H9 (cell line): ENCODE measurements at regions not wholly inside any gene's neighbourhood (a gene's known extent, or its start where the extent isn't known, plus 50 kb on each side); places are given as distances from the start of the nearest gene placed in this dataset.

Source experiments
- DNase-seq: peaks from one replicate; pipeline ENCODE4 v3.0.0-alpha.2; 2017
- H2AFZ ChIP-seq: one replicate; pipeline ENCODE4 v1.6.1; 2013; ENCODE audit warnings: mild to moderate bottlenecking, low read length, control low read depth, moderate library complexity
- H2AK5ac ChIP-seq: 2 replicates; pipeline ENCODE4 v1.6.1; 2013; ENCODE audit warnings: low read length, control low read depth, mixed read lengths; ENCODE audit not compliant: insufficient read length
- H2BK120ac ChIP-seq: one replicate; pipeline ENCODE4 v1.6.1; 2013; ENCODE audit warnings: low read depth, mild to moderate bottlenecking, low read length, control low read depth, inconsistent platforms; ENCODE audit not compliant: poor library complexity, severe bottlenecking
- H2BK12ac ChIP-seq: 2 replicates; pipeline ENCODE4 v1.6.1; 2013; ENCODE audit warnings: low read length, control low read depth, mixed read lengths, low read depth; ENCODE audit not compliant: insufficient read length
- H2BK15ac ChIP-seq: 2 replicates; pipeline ENCODE4 v1.6.1; 2013; ENCODE audit warnings: low read depth, low read length, control low read depth
- H2BK20ac ChIP-seq: one replicate; pipeline ENCODE4 v1.6.1; 2013; ENCODE audit warnings: low read depth, mild to moderate bottlenecking, low read length, control low read depth, inconsistent platforms; ENCODE audit not compliant: poor library complexity, severe bottlenecking
- H2BK5ac ChIP-seq: 2 replicates; pipeline ENCODE4 v1.6.1; 2013; ENCODE audit warnings: low read length, control low read depth, mixed read lengths; ENCODE audit not compliant: insufficient read length
- H3K14ac ChIP-seq: 2 replicates; pipeline ENCODE4 v1.6.1; 2013; ENCODE audit warnings: low read length, control low read depth; ENCODE audit not compliant: insufficient read depth
- H3K18ac ChIP-seq: 2 replicates; pipeline ENCODE4 v1.6.1; 2013; ENCODE audit warnings: low read depth, mild to moderate bottlenecking, mixed read lengths, low read length, control low read depth; ENCODE audit not compliant: insufficient read length
- H3K23ac ChIP-seq: 2 replicates; pipeline ENCODE4 v1.6.1; 2013; ENCODE audit warnings: low read length, control low read depth, mixed read lengths, low read depth; ENCODE audit not compliant: insufficient read length
- H3K23me2 ChIP-seq: 2 replicates; pipeline ENCODE4 v1.6.1; 2013; ENCODE audit warnings: low read depth, mild to moderate bottlenecking, mixed read lengths, low read length, control low read depth; ENCODE audit not compliant: insufficient read length, poor library complexity, severe bottlenecking
- H3K27ac ChIP-seq: 2 replicates; pipeline ENCODE4 v1.5.1; 2013; ENCODE audit warnings: low read length, control low read depth, mixed read lengths, low read depth; ENCODE audit not compliant: insufficient read length
- H3K27me3 ChIP-seq: 2 replicates; pipeline ENCODE4 v1.6.1; 2013; ENCODE audit warnings: low read length, control low read depth, inconsistent platforms; ENCODE audit not compliant: insufficient read depth
- H3K4ac ChIP-seq: 2 replicates; pipeline ENCODE4 v1.6.1; 2013; ENCODE audit warnings: low read depth, mild to moderate bottlenecking, control low read depth, inconsistent platforms, low read length, moderate library complexity
- H3K4me1 ChIP-seq: 2 replicates; pipeline ENCODE4 v1.6.1; 2013; ENCODE audit warnings: low read length, control low read depth, inconsistent platforms; ENCODE audit not compliant: insufficient read depth
- H3K4me2 ChIP-seq: 2 replicates; pipeline ENCODE4 v1.6.1; 2013; ENCODE audit warnings: low read length, control low read depth, mixed read lengths; ENCODE audit not compliant: insufficient read length, insufficient read depth
- H3K56ac ChIP-seq: 2 replicates; pipeline ENCODE4 v1.6.1; 2013; ENCODE audit warnings: low read depth, mild to moderate bottlenecking, mixed read lengths, low read length, control low read depth; ENCODE audit not compliant: insufficient read length
- H3K79me1 ChIP-seq: 2 replicates; pipeline ENCODE4 v1.6.1; 2013; ENCODE audit warnings: low read depth, mild to moderate bottlenecking, moderate library complexity, low read length, control low read depth, inconsistent platforms; ENCODE audit not compliant: insufficient read depth, poor library complexity, severe bottlenecking
- H3K79me2 ChIP-seq: 2 replicates; pipeline ENCODE4 v1.6.1; 2013; ENCODE audit warnings: low read length, control low read depth, inconsistent platforms; ENCODE audit not compliant: insufficient read depth
- H3K9ac ChIP-seq: 2 replicates; pipeline ENCODE4 v1.6.1; 2013; ENCODE audit warnings: low read length, control low read depth, mixed read lengths; ENCODE audit not compliant: insufficient read length; ENCODE audit errors: extremely low read depth
- H3K9me3 ChIP-seq: one replicate; pipeline ENCODE4 v1.6.1; 2013; ENCODE audit warnings: low read depth, low read length, inconsistent platforms; ENCODE audit not compliant: control insufficient read depth
- H3T11ph ChIP-seq: one replicate; pipeline ENCODE4 v1.6.1; 2013; ENCODE audit warnings: mild to moderate bottlenecking, low read length, control low read depth, inconsistent platforms
- H4K20me1 ChIP-seq: one replicate; pipeline ENCODE4 v1.6.1; 2013; ENCODE audit not compliant: control insufficient read depth, insufficient read length, insufficient read depth
- H4K5ac ChIP-seq: 2 replicates; pipeline ENCODE4 v1.6.1; 2013; ENCODE audit warnings: low read depth, mild to moderate bottlenecking, mixed read lengths, low read length, control low read depth; ENCODE audit not compliant: insufficient read length
- H4K8ac ChIP-seq: replicated peaks from 2 replicates; pipeline ENCODE4 v1.6.1; 2013; ENCODE audit warnings: low read length, control low read depth, mixed read lengths, low read depth; ENCODE audit not compliant: insufficient read length
- H4K91ac ChIP-seq: 2 replicates; pipeline ENCODE4 v1.6.1; 2013; ENCODE audit warnings: low read depth, mild to moderate bottlenecking, moderate library complexity, mixed read lengths, low read length, control low read depth; ENCODE audit not compliant: insufficient read length
- H3K27ac Mint-ChIP-seq, 3 experiments: 2 replicates in 2 of 3; 3 replicates in 1 of 3; pipeline ENCODE4 v1.8.0; 2020 to 2021; ENCODE audit warnings: mixed read lengths in 3 of 3, mild to moderate bottlenecking in 1 of 3, moderate library complexity in 1 of 3
- H3K27me3 Mint-ChIP-seq: 2 replicates; pipeline ENCODE4 v1.8.0; 2021; ENCODE audit warnings: low read depth, mild to moderate bottlenecking, moderate library complexity, mixed read lengths
- H3K36me3 Mint-ChIP-seq, 3 experiments: 2 replicates in 2 of 3; 3 replicates in 1 of 3; pipeline ENCODE4 v1.8.0; 2020 to 2021; ENCODE audit warnings: low read depth in 3 of 3, mixed read lengths in 3 of 3; ENCODE audit not compliant: insufficient read depth in 1 of 3
- H3K4me1 Mint-ChIP-seq, 2 experiments: 2 replicates each; pipeline ENCODE4 v1.8.0; 2020; ENCODE audit warnings: mixed read lengths in 2 of 2
- H3K4me3 Mint-ChIP-seq, 2 experiments: 2 replicates in 1 of 2; 3 replicates in 1 of 2; pipeline ENCODE4 v1.8.0; 2020 to 2021; ENCODE audit warnings: mild to moderate bottlenecking in 2 of 2, mixed read lengths in 2 of 2, moderate library complexity in 1 of 2
- H3K9me3 Mint-ChIP-seq, 2 experiments: 2 replicates in 1 of 2; 3 replicates in 1 of 2; pipeline ENCODE4 v1.8.0; 2020; ENCODE audit warnings: mild to moderate bottlenecking in 2 of 2, mixed read lengths in 2 of 2, moderate library complexity in 1 of 2
- CTCF ChIP-seq: fragments of 200-600 bp; sonication (generic); conservative IDR thresholded peaks from 3 replicates; pipeline ENCODE4 v1.8.0; 2021; ENCODE audit warnings: antibody characterized with exemption, mild to moderate bottlenecking

- TF ChIP-seq CTCF = no peak
- Histone ChIP-seq H3K9me3 (no peaks in the 10 kb centered on the region), H3K14ac (no peak overlapping the region), H3K9ac (no peak overlapping the region), H2AFZ (no peak overlapping the region), H3K23ac (no peak overlapping the region), H4K20me1 (no peaks in the 10 kb centered on the region), H3K79me1 (no peaks in the 10 kb centered on the region), H3K79me2 (no peaks in the 10 kb centered on the region), H3K23me2 (no peaks in the 10 kb centered on the region), H2BK12ac (no peak overlapping the region), H2BK20ac (no peak overlapping the region), H3K4me1 (no peaks in the 10 kb centered on the region), H2BK120ac (no peak overlapping the region), H3T11ph (no peak overlapping the region), H3K4me2 (no peak overlapping the region), H3K4ac (no peak overlapping the region), H3K27me3 (no peaks in the 10 kb centered on the region), H4K5ac (no peak overlapping the region), H3K18ac (no peak overlapping the region), H2AK5ac (no peak overlapping the region), H4K91ac (no peak overlapping the region), H4K8ac (no peak overlapping the region), H2BK15ac (no peak overlapping the region), H2BK5ac (no peak overlapping the region), H3K27ac (no peak overlapping the region), H3K56ac (no peak overlapping the region)
- H3K9me3 Mint-ChIP-seq = no peaks in the 10 kb centered on the region
- no peaks in the 10 kb centered on the region for H3K27me3 Mint-ChIP-seq
- DNase-seq = no peak
- H3K27ac Mint-ChIP-seq = no peak overlapping the region
- H3K4me3 Mint-ChIP-seq = no peak overlapping the region
- H3K36me3 Mint-ChIP-seq = no peaks in the 10 kb centered on the region
- H3K4me1 Mint-ChIP-seq = no peaks in the 10 kb centered on the region
These were observed 544.0 kb downstream of the GALC start for GRCh38 chr14:87449016-87449415.
